ENCODE measurements at regions not wholly inside any gene's neighbourhood (a gene's known extent, or its start where the extent isn't known, plus 50 kb on each side); places are given as distances from the start of the nearest gene placed in this dataset.

DNA sequence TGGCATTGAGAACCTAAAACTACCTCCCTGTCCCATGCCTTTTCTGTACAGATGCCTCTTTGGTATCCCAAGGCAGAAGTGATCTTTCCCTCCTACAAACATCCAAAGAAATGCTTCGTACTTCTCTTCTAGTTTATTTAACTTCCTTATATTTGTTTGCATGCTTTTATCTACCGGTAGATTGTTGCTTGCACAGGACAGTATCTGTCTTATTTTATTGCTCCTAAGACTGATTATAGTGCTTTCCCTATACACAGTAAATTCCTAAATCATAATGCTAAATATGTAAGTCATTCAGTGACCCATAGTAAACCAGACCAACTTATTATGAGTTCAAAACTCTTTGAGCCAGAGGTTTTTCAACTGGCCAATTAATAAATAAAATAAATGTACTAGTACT lies 156.9 kb downstream of the PRELID2 start:
- no peaks in the 10 kb centered on the region for H4K20me1 ChIP-seq (ENCODE audit: insufficient read depth, low read length)
- no peak overlapping the region for H3K4me2 ChIP-seq (ENCODE audit: low read length)
- no peaks in the 10 kb centered on the region for H3F3A ChIP-seq (ENCODE audit: insufficient read depth, low read length)
- no peak overlapping the region for H3K9ac ChIP-seq (ENCODE audit: low read length)
- no peaks in the 10 kb centered on the region for H3K79me2 ChIP-seq (ENCODE audit: insufficient read depth, low read length)
- H3K4me1 ChIP-seq (ENCODE audit: insufficient read depth, low read length, severe bottlenecking) = no peaks in the 10 kb centered on the region
- H2AFZ ChIP-seq (ENCODE audit: low read length) = no peak overlapping the region
- H3K4me3 ChIP-seq (ENCODE audit: low read depth, low read length, poor library complexity, severe bottlenecking) = no peak overlapping the region
- H3K27ac ChIP-seq (ENCODE audit: low read depth, low read length, poor library complexity, severe bottlenecking) = no peak overlapping the region
- TF ChIP-seq, protein P1, sequence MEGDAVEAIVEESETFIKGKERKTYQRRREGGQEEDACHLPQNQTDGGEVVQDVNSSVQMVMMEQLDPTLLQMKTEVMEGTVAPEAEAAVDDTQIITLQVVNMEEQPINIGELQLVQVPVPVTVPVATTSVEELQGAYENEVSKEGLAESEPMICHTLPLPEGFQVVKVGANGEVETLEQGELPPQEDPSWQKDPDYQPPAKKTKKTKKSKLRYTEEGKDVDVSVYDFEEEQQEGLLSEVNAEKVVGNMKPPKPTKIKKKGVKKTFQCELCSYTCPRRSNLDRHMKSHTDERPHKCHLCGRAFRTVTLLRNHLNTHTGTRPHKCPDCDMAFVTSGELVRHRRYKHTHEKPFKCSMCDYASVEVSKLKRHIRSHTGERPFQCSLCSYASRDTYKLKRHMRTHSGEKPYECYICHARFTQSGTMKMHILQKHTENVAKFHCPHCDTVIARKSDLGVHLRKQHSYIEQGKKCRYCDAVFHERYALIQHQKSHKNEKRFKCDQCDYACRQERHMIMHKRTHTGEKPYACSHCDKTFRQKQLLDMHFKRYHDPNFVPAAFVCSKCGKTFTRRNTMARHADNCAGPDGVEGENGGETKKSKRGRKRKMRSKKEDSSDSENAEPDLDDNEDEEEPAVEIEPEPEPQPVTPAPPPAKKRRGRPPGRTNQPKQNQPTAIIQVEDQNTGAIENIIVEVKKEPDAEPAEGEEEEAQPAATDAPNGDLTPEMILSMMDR (IDR thresholded peaks at IDR 0.05; ENCODE audit: low read length) = no peak
- no peak for TF ChIP-seq EZH2 (IDR thresholded peaks at IDR 0.05; ENCODE audit: borderline replicate concordance, low read length)
- H3K36me3 ChIP-seq (ENCODE audit: insufficient read depth, low read length) = no peaks in the 10 kb centered on the region
- no peaks in the 10 kb centered on the region for H3K9me3 ChIP-seq (ENCODE audit: low read length)
- no peaks in the 10 kb centered on the region for H3K27me3 ChIP-seq (ENCODE audit: insufficient read depth, low read length)
- no peaks in the 10 kb centered on the region for H3K9me2 ChIP-seq (ENCODE audit: low read depth, low read length)

DNA sequence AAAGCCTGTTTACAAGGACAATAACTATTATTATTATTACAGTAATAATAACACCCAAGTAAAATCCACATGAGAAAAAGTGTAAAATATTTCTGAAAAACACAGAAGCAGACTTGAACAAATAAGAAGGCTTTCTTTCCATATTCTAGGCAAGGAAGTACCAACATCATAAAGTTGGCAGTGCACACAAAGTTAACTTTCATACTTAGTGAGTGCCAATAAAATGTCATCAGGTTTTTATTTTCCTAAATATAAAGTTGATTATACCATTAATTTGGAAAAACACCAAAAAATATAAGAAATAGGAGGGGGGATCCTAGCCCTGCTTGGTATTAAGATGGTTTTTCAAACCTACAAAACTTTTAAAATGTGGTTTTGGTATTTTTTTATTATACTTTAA lies 161.4 kb downstream of the PRELID2 start:
- Histone ChIP-seq H3K36me3 (ENCODE audit: insufficient read depth, low read length) (no peaks in the 10 kb centered on the region), H3K9ac (ENCODE audit: low read length) (no peak overlapping the region), H3K27ac (ENCODE audit: low read depth, low read length, poor library complexity, severe bottlenecking) (no peak overlapping the region), H3K4me2 (ENCODE audit: low read length) (no peak overlapping the region), H3K9me3 (ENCODE audit: low read length) (no peaks in the 10 kb centered on the region), H3K4me3 (ENCODE audit: low read depth, low read length, poor library complexity, severe bottlenecking) (no peak overlapping the region), H3K27me3 (ENCODE audit: insufficient read depth, low read length) (no peaks in the 10 kb centered on the region), H4K20me1 (ENCODE audit: insufficient read depth, low read length) (no peaks in the 10 kb centered on the region), H2AFZ (ENCODE audit: low read length) (no peak overlapping the region), H3K4me1 (ENCODE audit: insufficient read depth, low read length, severe bottlenecking) (no peaks in the 10 kb centered on the region), H3F3A (ENCODE audit: insufficient read depth, low read length) (no peaks in the 10 kb centered on the region), H3K9me2 (ENCODE audit: low read depth, low read length) (no peaks in the 10 kb centered on the region), H3K79me2 (ENCODE audit: insufficient read depth, low read length) (no peaks in the 10 kb centered on the region)
- TF ChIP-seq EZH2 (IDR thresholded peaks at IDR 0.05; ENCODE audit: borderline replicate concordance, low read length) = no peak
- TF ChIP-seq, protein P1 (IDR thresholded peaks at IDR 0.05; ENCODE audit: low read length) = no peak

DNA sequence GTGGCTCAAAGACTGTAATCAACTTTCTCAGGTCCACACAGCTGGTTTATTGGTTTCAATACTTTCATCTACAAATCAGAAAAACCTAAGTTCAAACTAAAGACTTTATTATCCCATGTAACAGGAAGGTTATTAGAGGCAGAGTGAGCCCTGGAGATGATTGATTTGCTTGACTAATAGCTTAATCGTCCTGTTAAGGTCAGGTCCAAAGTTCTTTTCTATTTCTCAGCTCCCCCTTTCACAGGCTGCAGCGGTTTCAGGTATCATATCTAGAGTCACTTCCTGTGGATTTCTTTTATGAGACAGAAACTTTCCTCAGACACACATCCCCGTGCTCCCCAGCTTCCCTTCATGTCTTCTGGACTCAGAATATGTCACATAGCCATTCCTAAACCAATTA lies 166.4 kb downstream of the PRELID2 start:
- TF ChIP-seq EZH2 (IDR thresholded peaks at IDR 0.05; ENCODE audit: borderline replicate concordance, low read length) = no peak
- TF ChIP-seq, protein P1 (IDR thresholded peaks at IDR 0.05; ENCODE audit: low read length) = no peak
- no peak overlapping the region for H3K4me3 ChIP-seq (ENCODE audit: low read depth, low read length, poor library complexity, severe bottlenecking)
- H3K27me3 ChIP-seq (ENCODE audit: insufficient read depth, low read length) = no peaks in the 10 kb centered on the region
- no peak overlapping the region for H3K9ac ChIP-seq (ENCODE audit: low read length)
- H2AFZ ChIP-seq (ENCODE audit: low read length) = no peak overlapping the region
- no peaks in the 10 kb centered on the region for H3K9me2 ChIP-seq (ENCODE audit: low read depth, low read length)
- no peaks in the 10 kb centered on the region for H3K36me3 ChIP-seq (ENCODE audit: insufficient read depth, low read length)
- H3K4me2 ChIP-seq (ENCODE audit: low read length) = no peak overlapping the region
- H3K9me3 ChIP-seq (ENCODE audit: low read length) = no peaks in the 10 kb centered on the region
- no peaks in the 10 kb centered on the region for H3K4me1 ChIP-seq (ENCODE audit: insufficient read depth, low read length, severe bottlenecking)
- H3K27ac ChIP-seq (ENCODE audit: low read depth, low read length, poor library complexity, severe bottlenecking) = no peak overlapping the region
- no peaks in the 10 kb centered on the region for H3F3A ChIP-seq (ENCODE audit: insufficient read depth, low read length)
- H4K20me1 ChIP-seq (ENCODE audit: insufficient read depth, low read length) = no peaks in the 10 kb centered on the region
- no peaks in the 10 kb centered on the region for H3K79me2 ChIP-seq (ENCODE audit: insufficient read depth, low read length)

Data from OCI-LY1 (cell line).